ENCODE measurements at regions not wholly inside any gene's neighbourhood (a gene's known extent, or its start where the extent isn't known, plus 50 kb on each side); places are given as distances from the start of the nearest gene placed in this dataset.

DNA sequence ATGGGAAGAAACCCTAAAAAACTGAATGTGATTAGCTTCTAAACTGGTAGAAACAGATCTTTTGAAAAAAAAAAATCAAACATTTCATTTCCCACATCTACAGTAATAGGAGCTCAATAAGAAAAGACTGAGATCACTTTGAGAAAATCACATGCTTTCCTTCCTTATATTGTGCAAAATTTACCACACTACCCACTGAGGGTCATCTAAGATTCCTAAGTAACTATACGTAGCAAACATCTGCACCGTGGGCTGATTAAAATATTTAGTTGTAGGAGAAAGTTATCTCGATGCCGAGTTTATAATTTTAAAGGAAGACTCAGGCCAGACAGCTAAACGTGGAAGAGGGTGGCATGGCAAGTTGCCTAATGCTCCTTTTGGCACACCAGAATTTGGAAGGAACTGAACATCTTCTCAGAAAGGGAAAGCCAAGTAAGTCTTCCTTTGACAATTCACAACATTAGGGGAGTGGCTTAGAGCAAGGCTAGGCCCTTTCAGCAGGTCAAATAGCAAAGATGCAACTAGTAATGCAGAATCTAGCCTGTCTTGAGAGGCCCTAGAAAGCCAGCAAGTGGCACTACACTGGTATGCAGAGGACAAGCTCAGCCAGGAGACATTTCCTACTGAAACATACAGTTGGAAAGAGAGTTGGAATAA, 128.0 kb downstream of the TMA16 start:
- no peak for DNase-seq

- DNase-seq = no peak
Measured at GRCh38 chr4:163623787-163624186, 129.3 kb downstream of the TMA16 start.

DNA sequence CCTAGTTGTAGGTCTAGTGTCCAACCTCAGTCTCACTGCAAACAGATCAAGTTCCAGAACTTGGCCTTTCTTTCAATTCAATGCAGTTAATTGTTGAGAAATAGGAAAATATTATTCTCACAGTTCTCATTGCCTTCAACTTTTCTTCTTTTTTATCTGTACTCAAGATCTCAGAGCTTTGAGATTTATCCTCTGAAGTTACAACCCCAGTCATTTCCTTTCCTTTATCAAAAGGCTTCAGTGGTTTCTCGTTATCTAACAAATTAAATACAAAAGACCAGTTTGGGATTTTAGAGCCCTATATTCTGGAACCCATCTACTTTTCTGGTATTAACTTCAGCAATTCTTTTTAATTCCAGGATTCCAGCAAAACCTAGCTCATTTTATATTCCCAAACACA, 130.2 kb downstream of the TMA16 start:
- no peak for DNase-seq

DNA sequence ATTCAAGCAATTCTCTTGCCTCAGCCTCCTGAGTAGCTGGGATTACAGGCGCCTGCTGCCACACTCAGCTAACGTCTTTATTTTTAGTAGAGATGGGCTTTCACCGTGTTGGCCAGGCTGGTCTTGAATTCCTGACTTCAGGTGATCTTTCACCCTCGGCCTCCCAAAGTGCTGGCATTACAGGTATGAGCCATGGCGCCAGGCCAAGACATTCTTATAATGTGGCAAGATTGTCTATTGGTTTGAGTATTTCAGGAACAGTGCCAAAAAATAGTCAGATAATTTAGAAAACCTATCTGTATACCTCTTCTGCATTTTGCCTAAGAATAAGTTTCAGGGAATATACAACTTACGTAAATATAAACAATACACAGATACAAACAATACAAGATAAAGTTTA, 136.8 kb downstream of the TMA16 start:
- DNase-seq = no peak

DNA sequence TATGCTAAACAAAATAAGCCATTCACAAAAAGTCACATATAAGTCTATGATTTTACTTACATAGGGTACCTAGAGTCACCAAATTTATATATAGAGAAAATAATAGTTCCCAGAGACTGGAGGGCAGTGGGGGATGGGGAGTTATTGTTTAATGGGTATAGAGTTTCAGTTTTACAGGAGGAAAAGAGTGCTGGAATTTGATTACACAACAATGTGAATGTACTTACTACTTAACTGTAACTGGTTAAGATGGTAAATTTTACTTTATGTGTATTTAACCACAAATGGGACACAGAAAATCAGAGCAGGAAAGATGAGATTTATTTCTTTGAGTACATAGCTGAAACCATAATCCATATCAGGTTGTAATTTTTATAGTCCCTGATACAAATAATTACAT, 144.4 kb downstream of the TMA16 start:
- DNase-seq = no peak

DNA sequence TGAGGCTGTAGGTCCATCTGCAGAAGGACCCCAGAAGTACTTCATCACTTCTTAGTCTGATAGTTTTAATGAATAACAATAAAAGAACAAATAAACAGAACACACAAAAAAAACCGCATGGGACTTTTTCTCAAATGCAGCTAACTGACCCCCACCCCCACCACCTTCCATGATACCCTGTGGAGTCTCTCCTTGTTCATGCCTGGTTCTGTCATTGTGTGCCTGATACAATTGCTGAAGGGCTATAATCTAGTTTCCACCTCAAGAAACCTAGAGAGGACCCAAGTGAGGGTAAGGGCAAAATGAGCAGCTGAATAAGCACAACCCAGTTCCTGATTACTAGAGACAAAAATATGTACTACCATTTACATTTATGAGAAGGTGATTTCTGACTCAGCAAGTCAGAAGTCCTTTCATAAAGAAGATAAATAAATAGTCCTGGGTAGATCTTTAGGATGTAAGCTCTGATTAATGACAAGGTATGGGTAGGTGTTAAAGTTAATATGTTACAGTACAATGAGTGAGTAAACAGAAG, 155.1 kb downstream of the TMA16 start:
- DNase-seq = no peak

DNA sequence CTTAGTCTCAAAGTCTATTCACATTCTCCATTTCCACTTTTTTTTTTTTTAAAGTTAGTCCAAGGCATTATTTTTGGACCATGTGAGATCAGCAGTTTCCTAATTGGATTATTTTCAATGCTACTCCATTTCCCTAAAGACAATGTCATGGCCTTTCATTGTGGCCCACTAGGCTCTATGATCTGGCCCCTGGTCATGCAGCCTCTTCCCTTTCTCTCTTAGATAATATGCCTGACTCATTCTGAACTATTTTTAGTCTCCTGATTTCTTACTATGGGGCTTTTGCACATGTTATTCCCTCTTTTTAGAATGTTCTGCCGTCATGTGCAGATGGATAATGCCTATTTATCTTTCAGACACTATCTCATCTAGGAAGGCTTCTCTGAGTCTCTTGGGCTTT, 157.3 kb downstream of the TMA16 start:
- DNase-seq = no peak

DNA sequence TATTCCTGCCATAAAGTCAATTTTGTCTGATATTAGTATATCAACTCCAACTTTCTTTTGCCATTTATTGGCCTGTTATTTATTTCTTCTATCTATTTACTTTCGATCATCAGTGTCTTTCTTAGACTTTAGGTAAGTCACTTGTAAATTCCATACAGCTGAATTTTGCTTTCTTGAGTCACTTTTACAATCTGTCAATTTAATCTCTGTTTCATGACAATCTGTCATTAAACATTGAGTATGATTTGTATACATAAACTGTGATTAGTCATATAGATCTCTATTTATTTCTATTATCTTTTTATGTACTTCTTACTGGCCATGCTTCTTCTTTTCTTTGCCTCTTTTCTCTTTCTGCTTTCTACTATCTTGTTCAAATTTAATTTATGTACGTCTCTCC, 160.1 kb downstream of the TMA16 start:
- no peak for DNase-seq

- DNase-seq = no peak
Measured at GRCh38 chr4:163660636-163661035, 166.1 kb downstream of the TMA16 start.

GRCh38 chr4:163662768-163663167, 168.3 kb downstream of the TMA16 start:
- DNase-seq = no peak

DNA sequence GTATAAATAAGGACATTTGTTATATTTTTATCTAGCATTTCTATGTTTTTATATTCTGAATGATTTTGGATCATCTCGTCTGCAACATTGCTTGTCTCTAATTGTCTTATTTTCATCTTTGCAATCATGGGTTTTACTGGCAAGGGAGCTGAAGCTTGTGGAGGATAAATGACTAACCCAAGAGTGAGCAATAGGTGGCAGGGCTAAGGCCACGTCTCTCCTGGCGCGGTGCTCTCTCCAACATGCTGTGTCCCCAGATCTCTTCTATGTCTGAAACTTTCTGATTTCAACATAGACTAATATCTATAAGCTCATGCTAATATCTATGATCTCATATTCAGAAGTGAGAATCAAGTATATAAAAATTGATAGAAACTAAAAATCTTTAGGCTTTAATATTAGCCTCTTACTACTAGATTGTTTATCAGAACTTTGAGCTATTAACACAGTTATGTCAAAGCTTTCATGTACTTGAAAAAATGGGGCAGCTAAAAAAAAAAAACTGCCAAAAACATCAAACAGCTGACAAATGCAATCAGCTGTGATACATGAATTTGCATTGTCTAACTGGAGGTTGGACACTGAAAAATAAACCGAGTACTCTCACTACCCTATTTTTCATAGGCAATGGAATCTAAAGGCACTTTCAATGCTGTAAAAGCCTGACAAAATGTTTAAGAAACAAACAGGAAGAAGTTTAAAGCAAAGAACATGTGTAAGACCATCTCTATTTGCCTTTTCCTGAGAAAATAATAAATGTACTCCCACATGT, 169.2 kb downstream of the TMA16 start:
- no peak for DNase-seq

GRCh38 chr4:163665101-163665500, 170.6 kb downstream of the TMA16 start:
- DNase-seq = no peak

- DNase-seq = no peak
Measured at GRCh38 chr4:163665521-163666331, 171.2 kb downstream of the TMA16 start.

- no peak for DNase-seq
Measured at GRCh38 chr4:163666332-163666873, 171.9 kb downstream of the TMA16 start.

- no peak for DNase-seq
Measured at GRCh38 chr4:163672751-163673150, 178.3 kb downstream of the TMA16 start.

DNA sequence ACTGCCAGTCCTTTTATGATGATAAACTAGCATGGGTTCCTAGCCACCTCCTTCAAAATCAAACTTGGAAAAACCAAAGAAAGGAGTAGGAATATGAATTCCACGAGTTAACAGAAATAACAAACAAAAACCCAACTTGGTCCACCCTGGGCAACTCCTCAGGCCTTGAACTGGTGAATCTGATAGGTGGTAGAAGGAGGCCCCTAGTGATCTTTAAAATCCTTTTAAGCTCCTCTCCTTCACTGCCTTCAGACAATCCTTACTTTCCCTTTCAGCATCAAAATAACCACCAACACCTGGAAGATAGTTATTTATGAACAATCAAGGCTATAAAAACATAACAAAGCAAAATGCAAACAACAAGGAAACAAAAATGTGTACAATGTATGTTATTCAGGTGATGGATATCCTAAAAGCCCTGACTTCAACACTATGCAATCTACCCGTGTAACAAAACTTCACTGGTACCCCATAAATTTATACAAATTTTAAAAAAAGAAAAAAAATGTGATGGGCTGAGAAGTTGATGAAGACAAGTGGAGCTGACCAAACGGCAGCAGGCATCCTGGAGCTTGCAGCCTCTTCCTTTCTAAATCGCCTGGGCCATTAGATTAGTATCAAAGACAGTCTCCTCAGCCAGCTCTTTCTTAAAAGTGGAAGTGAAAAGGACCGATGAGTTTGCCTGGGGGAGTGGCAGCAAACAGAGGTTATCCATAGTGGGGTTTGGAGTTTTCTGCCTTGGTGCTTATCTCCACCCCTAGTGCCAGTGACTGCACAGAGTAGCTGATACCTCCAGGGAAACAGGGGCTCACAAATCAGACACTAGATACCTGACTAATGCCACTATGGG, 179.6 kb downstream of the TMA16 start:
- no peak for DNase-seq

DNA sequence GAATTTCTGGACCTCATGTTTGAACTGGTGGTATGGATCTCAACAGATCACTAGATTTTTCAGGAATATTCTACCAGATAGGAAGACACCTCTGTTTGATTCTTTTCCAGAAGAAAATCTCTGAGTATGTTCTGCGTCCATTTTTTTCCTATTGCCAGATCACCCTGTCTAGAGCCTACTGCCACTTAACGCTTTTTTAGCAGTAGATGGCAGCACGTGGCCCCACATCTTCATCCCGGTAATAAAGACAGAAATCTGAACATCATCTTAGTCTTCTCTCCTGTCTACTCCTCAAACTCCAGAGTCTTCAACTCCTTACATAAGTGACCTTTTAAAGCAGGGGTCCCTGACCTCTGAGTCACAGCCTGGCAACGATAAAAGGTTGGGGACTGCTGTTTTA, 184.7 kb downstream of the TMA16 start:
- DNase-seq = no peak

- no peak for DNase-seq
Measured at GRCh38 chr4:163680386-163681098, 186.1 kb downstream of the TMA16 start.

GRCh38 chr4:163681208-163681821, 186.8 kb downstream of the TMA16 start:
- no peak for DNase-seq

- no peak for DNase-seq
Measured at GRCh38 chr4:163688856-163689255, 194.4 kb downstream of the TMA16 start.

DNA sequence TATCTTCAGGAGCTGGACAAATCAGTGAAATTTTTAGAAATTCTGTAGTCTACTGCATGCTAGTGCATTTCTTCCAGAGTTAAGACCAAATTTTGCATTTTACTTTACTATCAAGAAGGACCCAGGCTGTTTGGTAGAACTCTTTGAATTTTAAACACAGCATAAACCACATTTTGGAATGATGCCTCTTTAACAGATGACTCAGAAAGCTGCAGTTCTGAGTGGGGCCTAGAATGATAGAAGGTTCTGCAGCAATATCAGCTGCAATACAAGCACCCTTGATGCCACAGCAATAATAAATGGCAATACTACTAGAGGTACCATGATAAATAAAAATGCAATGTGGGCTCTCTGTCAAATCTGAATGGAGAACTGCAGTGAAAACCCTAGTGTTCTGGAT, 198.7 kb downstream of the TMA16 start:
- no peak for DNase-seq

Measured in activated effector memory CD4-positive, alpha-beta T cell treated with anti-CD3 and anti-CD28 coated beads, Interleukin-2, amount 50 U/mL, for 16 hours (primary cell).